HepG2 (cell line): ENCODE measurements at regions not wholly inside any gene's neighbourhood (a gene's known extent, or its start where the extent isn't known, plus 50 kb on each side); places are given as distances from the start of the nearest gene placed in this dataset.

ENCODE experiments used
- ATAC-seq: fragments of 200-7000 bp; cut with Tn5 transposase; 3 replicates; pipeline ENCODE4 v1.9.1; 2020; ENCODE audit warnings: mild to moderate bottlenecking, moderate library complexity
- BruUV-seq: library from RNA; stranded (reverse); fragments of 400-500 nt; replicated peaks from 2 replicates; lab custom pipeline; 2021; lab: Mats Ljungman, UMichigan
- CTCF ChIA-PET: fragments of 300-600 bp; formaldehyde crosslinking; extraction: SDS; loops from one replicate; lab custom pipeline; 2021; ENCODE audit warnings: low total read pairs, inconsistent platforms, low intra/inter-chr PET ratio; lab: Yijun Ruan, JAX
- POLR2A ChIA-PET: fragments of 350-600 bp; sonication (Branson Sonifier 250); formaldehyde crosslinking; loops from one replicate; lab custom pipeline; 2020; ENCODE audit warnings: antibody characterized with exemption, inconsistent platforms; lab: Yijun Ruan, JAX
- DNase-seq: peaks from one replicate; pipeline ENCODE4 v3.0.0-alpha.2; 2015; ENCODE audit warnings: low spot score
- FAIRE-seq: peaks from 3 replicates; lab custom pipeline; 2011; peaks lifted over from hg19 to GRCh38; lab: Jason Lieb, UNC
- H2AFZ ChIP-seq: one replicate; pipeline ENCODE4 v1.6.1; 2011; ENCODE audit warnings: low read length, inconsistent platforms
- H3K27ac ChIP-seq: fragments of 300-600 bp; 3 replicates; pipeline ENCODE4 v1.8.0; 2011; ENCODE audit warnings: mixed run types, mild to moderate bottlenecking, mixed read lengths, low read length, inconsistent platforms; ENCODE audit not compliant: insufficient read depth; ENCODE audit errors: extremely low read length
- H3K27me3 ChIP-seq, 2 experiments: fragments of 200-600 bp in 1 of 2; 2 replicates in 1 of 2; 3 replicates in 1 of 2; pipeline versions ENCODE4 v1.6.0 to v1.8.0; 2011; ENCODE audit warnings: low read length in 2 of 2, mild to moderate bottlenecking in 2 of 2, moderate library complexity in 2 of 2, inconsistent platforms in 1 of 2; ENCODE audit not compliant: insufficient read depth in 2 of 2, control insufficient read depth in 1 of 2
- H3K36me3 ChIP-seq, 2 experiments: fragments of 200-600 bp in 1 of 2; replicated peaks in 1 of 2; 2 replicates in 1 of 2; 3 replicates in 1 of 2; pipeline versions ENCODE4 v1.5.1 to v1.8.0; 2011; ENCODE audit warnings: low read length in 2 of 2, inconsistent platforms in 1 of 2; ENCODE audit not compliant: insufficient read depth in 2 of 2, control insufficient read depth in 1 of 2
- H3K4me1 ChIP-seq: 2 replicates; pipeline ENCODE4 v1.5.1; 2012; ENCODE audit warnings: low read length, inconsistent platforms; ENCODE audit not compliant: insufficient read depth
- H3K4me2 ChIP-seq: 2 replicates; pipeline ENCODE4 v1.6.0; 2011; ENCODE audit warnings: low read depth, low read length, inconsistent platforms
- H3K4me3 ChIP-seq, 3 experiments: fragments of 200-600 bp in 1 of 3; sonication (generic), shearing (Covaris generic) in 1 of 3; replicated peaks in 1 of 3; 2 replicates each; pipeline ENCODE4 v1.5.1; 2011 to 2016; ENCODE audit warnings: low read length in 3 of 3, inconsistent platforms in 2 of 3, low read depth in 2 of 3, mild to moderate bottlenecking in 2 of 3, control low read depth in 1 of 3, mixed read lengths in 1 of 3; ENCODE audit not compliant: insufficient read depth in 1 of 3
- H3K79me2 ChIP-seq: one replicate; pipeline ENCODE4 v1.6.1; 2011; ENCODE audit warnings: low read length, inconsistent platforms; ENCODE audit not compliant: insufficient read depth
- H3K9ac ChIP-seq: 2 replicates; pipeline ENCODE4 v1.6.0; 2011; ENCODE audit warnings: mild to moderate bottlenecking, low read depth, low read length, inconsistent platforms; ENCODE audit not compliant: insufficient read depth
- H3K9me3 ChIP-seq: 2 replicates; pipeline ENCODE4 v1.5.1; 2012; ENCODE audit warnings: mild to moderate bottlenecking, low read length
- H4K20me1 ChIP-seq: 2 replicates; pipeline ENCODE4 v1.6.0; 2011; ENCODE audit warnings: inconsistent platforms, mild to moderate bottlenecking, low read length, moderate library complexity; ENCODE audit not compliant: insufficient read depth
- HINFP ChIP-seq: sonication (generic); formaldehyde crosslinking; IDR thresholded peaks from 2 replicates; pipeline ENCODE4 v1.4.0; 2020; ENCODE audit warnings: low read depth, mild to moderate bottlenecking, missing genetic modification reagents
- MATR3 ChIP-seq: sonication (generic); formaldehyde crosslinking; IDR thresholded peaks from 2 replicates; pipeline ENCODE4 v1.4.0; 2020; ENCODE audit warnings: missing genetic modification reagents
- MLXIP ChIP-seq: sonication (generic); formaldehyde crosslinking; IDR thresholded peaks from 2 replicates; pipeline ENCODE4 v1.9.0; 2021; ENCODE audit warnings: missing genetic modification reagents, borderline replicate concordance
- POLR2AphosphoS2 ChIP-seq: IDR thresholded peaks from 2 replicates; pipeline ENCODE4 v1.6.1; 2011; ENCODE audit warnings: low read depth, low read length, improper control_type of control experiment
- SNRNP70 ChIP-seq: fragments of 200-400 bp; formaldehyde crosslinking; IDR thresholded peaks from 2 replicates; pipeline ENCODE4 v1.6.1; 2017; ENCODE audit warnings: mild to moderate bottlenecking, low read depth, low read length, moderate library complexity
- XBP1 ChIP-seq: sonication (generic); formaldehyde crosslinking; IDR thresholded peaks from 2 replicates; pipeline ENCODE4 v1.5.0; 2020; ENCODE audit warnings: missing genetic modification reagents
- ZC3H13 ChIP-seq: sonication (generic); formaldehyde crosslinking; IDR thresholded peaks from 2 replicates; pipeline ENCODE4 v1.8.1; 2023; ENCODE audit warnings: mild to moderate bottlenecking, missing genetic modification reagents, moderate library complexity
- ZC3H4 ChIP-seq: sonication (generic); formaldehyde crosslinking; IDR thresholded peaks from 2 replicates; pipeline ENCODE4 v1.4.0; 2020; ENCODE audit warnings: missing genetic modification reagents, borderline replicate concordance
- ZFP36L2 ChIP-seq: sonication (generic); formaldehyde crosslinking; IDR thresholded peaks from 2 replicates; pipeline ENCODE4 v1.4.0; 2020; ENCODE audit warnings: missing genetic modification reagents
- ZKSCAN1 ChIP-seq: fragments of 150-350 bp; IDR thresholded peaks from 2 replicates; pipeline ENCODE4 v1.6.1; 2014; ENCODE audit warnings: low read length
- ZKSCAN8 ChIP-seq: IDR thresholded peaks from 2 replicates; pipeline ENCODE4 v1.6.1; 2016; ENCODE audit warnings: borderline replicate concordance, missing genetic modification reagents, missing compliant biosample characterization
- ZMYM2 ChIP-seq: sonication (generic); formaldehyde crosslinking; IDR thresholded peaks from 2 replicates; pipeline ENCODE4 v1.8.0; 2022; ENCODE audit warnings: mild to moderate bottlenecking, missing genetic modification reagents
- ZNF335 ChIP-seq: sonication (generic); formaldehyde crosslinking; IDR thresholded peaks from 2 replicates; pipeline ENCODE4 v1.4.0; 2020; ENCODE audit warnings: missing genetic modification reagents
- ZNF512 ChIP-seq: sonication (generic); formaldehyde crosslinking; IDR thresholded peaks from 2 replicates; pipeline ENCODE4 v1.4.0; 2020; ENCODE audit warnings: mild to moderate bottlenecking, missing genetic modification reagents
- ZNF569 ChIP-seq: sonication (generic); formaldehyde crosslinking; IDR thresholded peaks from 2 replicates; pipeline ENCODE4 v1.5.0; 2020; ENCODE audit warnings: mild to moderate bottlenecking, missing genetic modification reagents, moderate library complexity, borderline replicate concordance
- ZNF614 ChIP-seq: IDR thresholded peaks from 2 replicates; pipeline ENCODE4 v1.6.1; 2018; ENCODE audit warnings: missing biosample characterization, missing genetic modification reagents, inconsistent platforms, borderline replicate concordance
- ZNF792 ChIP-seq: IDR thresholded peaks from 2 replicates; pipeline ENCODE4 v1.6.1; 2016
- ZSCAN22 ChIP-seq: sonication (generic); formaldehyde crosslinking; IDR thresholded peaks from 2 replicates; pipeline ENCODE4 v1.4.0; 2020; ENCODE audit warnings: mild to moderate bottlenecking, missing genetic modification reagents
- ZSCAN29 ChIP-seq: sonication (generic); formaldehyde crosslinking; conservative IDR thresholded peaks from 2 replicates; pipeline ENCODE4 v1.4.0; 2020; ENCODE audit warnings: mild to moderate bottlenecking, missing genetic modification reagents
- ZSCAN9 ChIP-seq: IDR thresholded peaks from 2 replicates; pipeline ENCODE4 v1.6.1; 2016; ENCODE audit warnings: borderline replicate concordance
- WGBS: methylation state at CpG from one replicate; pipeline ENCODE4 v1.1.6; 2017; ENCODE audit warnings: low lambda C conversion rate; 5-methylcytosine and 5-hydroxymethylcytosine counted together
- in situ Hi-C: cut with HindIII; loops from 2 replicates; pipeline ENCODE4 v1.10.0; 2017; ENCODE audit warnings: low pct_unique_long_range_greater_than_20kb; ENCODE audit not compliant: extremely low pct_ligation_motif_present
- intact Hi-C: fragments of 100-400 bp; cut with micrococcal nuclease; formaldehyde crosslinking; loops from one replicate; pipeline ENCODE4 v1.10.0; 2022; ENCODE audit not compliant: unreplicated experiment

- H3K9ac ChIP-seq, result no peak overlapping the region
- H3K4me2 ChIP-seq, result no peak overlapping the region
- no peaks in the 10 kb centered on the region for H3K36me3 ChIP-seq
- H3K9me3 ChIP-seq, result 0 out of 2 replicates have a peak, but pooled peaks cover 5% of the 10 kb centered on the region
- 35% methylated on average over 8 of the region's 8 CpGs for WGBS
- intact Hi-C loops, result no loop called here
- ATAC-seq, result no peak
- peaks cover 16% of the 10 kb centered on the region for H3K4me1 ChIP-seq
- TF ChIP-seq ZNF512 (CRISPR knock-in tag) (no peak), ZSCAN29 (CRISPR knock-in tag) (no peak), ZSCAN9 (CRISPR knock-in tag) (no peak), ZFP36L2 (CRISPR knock-in tag) (no peak), XBP1 (no peak), ZNF792 (CRISPR knock-in tag) (no peak), MATR3 (no peak), ZSCAN22 (no peak), SNRNP70 (no peak), MLXIP (CRISPR knock-in tag) (no peak), ZC3H4 (CRISPR knock-in tag) (no peak), POLR2AphosphoS2 (no peak), ZMYM2 (CRISPR knock-in tag) (no peak), ZNF569 (no peak), ZNF335 (no peak), ZNF614 (CRISPR knock-in tag) (no peak), ZKSCAN8 (CRISPR knock-in tag) (no peak), ZC3H13 (CRISPR knock-in tag) (no peak), HINFP (CRISPR knock-in tag) (no peak), ZKSCAN1 (no peak)
- no peak overlapping the region for H3K27ac ChIP-seq
- ChIA-PET CTCF (no interaction called here), POLR2A (no interaction called here)
- no peak overlapping the region for H2AFZ ChIP-seq
- DNase-seq, result no peak
- FAIRE-seq, result no peak
- BruUV-seq, result no TSS peak
- no peak overlapping the region for H3K4me3 ChIP-seq
- no peaks in the 10 kb centered on the region for H3K79me2 ChIP-seq
- peaks cover 4 to 32% of the 10 kb centered on the region in 2 experiments; a peak in 4 of 5 replicates for H3K27me3 ChIP-seq
- in situ Hi-C loops, result no loop called here
- H4K20me1 ChIP-seq, result no peaks in the 10 kb centered on the region
Observed at GRCh38 chr12:124668602-124669001, 101.2 kb upstream of the NCOR2 start.
